Sigmoid colon (tissue), 4 donors: ENCODE measurements at regions not wholly inside any gene's neighbourhood (a gene's known extent, or its start where the extent isn't known, plus 50 kb on each side); places are given as distances from the start of the nearest gene placed in this dataset.

ENCODE experiments used
- POLR2AphosphoS5 ChIP-seq, 4 donors: sonication (generic); formaldehyde crosslinking; IDR thresholded peaks; one replicate each; pipeline ENCODE4 v1.6.1; 2017; ENCODE audit warnings: antibody characterized with exemption in 4 of 4
- TF ChIP-seq, protein P1 (sequence below), 4 experiments: fragments of 450-650 bp in 3 of 4; fragments of 200-600 bp in 1 of 4; IDR thresholded peaks; one replicate each; pipeline ENCODE4 v1.5.1; 2016 to 2019; ENCODE audit warnings: antibody characterized with exemption in 4 of 4, mild to moderate bottlenecking in 3 of 4, moderate library complexity in 2 of 4

DNA sequence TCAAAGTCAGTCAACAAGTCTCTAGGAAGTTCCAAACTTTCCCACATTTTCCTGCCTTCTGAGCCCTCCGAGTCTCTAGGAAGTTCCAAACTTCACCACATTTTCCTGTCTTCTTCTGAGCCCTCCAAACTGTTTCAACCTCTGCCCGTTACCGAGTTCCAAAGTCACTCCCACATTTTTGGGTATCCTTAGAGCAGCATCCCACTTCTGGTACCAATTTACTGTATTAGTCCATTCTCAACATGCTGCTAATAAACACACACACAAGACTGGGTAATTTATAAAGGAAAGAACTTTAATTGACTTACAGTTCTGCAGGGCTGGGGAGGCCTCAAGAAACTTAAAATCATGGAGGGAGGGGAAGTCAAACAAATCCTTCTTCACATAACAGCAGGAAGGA is 169.0 kb upstream of the HS3ST3A1 start:
- TF ChIP-seq, protein P1, sequence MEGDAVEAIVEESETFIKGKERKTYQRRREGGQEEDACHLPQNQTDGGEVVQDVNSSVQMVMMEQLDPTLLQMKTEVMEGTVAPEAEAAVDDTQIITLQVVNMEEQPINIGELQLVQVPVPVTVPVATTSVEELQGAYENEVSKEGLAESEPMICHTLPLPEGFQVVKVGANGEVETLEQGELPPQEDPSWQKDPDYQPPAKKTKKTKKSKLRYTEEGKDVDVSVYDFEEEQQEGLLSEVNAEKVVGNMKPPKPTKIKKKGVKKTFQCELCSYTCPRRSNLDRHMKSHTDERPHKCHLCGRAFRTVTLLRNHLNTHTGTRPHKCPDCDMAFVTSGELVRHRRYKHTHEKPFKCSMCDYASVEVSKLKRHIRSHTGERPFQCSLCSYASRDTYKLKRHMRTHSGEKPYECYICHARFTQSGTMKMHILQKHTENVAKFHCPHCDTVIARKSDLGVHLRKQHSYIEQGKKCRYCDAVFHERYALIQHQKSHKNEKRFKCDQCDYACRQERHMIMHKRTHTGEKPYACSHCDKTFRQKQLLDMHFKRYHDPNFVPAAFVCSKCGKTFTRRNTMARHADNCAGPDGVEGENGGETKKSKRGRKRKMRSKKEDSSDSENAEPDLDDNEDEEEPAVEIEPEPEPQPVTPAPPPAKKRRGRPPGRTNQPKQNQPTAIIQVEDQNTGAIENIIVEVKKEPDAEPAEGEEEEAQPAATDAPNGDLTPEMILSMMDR (IDR thresholded peaks at IDR 0.05): no peak
- no peak for TF ChIP-seq POLR2AphosphoS5 (IDR thresholded peaks at IDR 0.05)
